ENCODE measurements at regions not wholly inside any gene's neighbourhood (a gene's known extent, or its start where the extent isn't known, plus 50 kb on each side); places are given as distances from the start of the nearest gene placed in this dataset.
A peak's percentile ranks its signal among the peaks of the same experiment; 100 is the strongest.

DNA sequence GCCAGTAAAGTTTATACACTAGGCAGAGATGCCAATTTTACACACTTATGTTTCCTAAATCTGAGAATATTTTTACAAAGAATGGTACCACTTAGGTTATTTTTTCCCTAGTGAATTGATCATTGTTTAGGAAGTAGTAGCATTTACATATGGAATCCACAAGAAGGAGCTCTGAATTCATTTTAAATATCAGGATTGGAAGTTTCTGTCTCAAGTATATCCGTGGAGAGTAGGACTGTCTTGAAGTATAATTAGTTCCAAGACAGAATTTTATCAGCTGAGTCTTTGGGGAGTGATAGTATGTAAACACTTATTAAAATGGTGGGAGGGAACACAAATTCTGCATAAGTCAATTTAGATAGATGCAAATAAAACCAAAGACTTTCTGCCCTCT is 82.3 kb upstream of the FAM98A start:
- Histone ChIP-seq H3K4me3 (ENCODE audit: low read depth in 1 of 3, low read length in 3 of 3) (no peak overlapping the region), H3K9ac (ENCODE audit: low read depth in 1 of 2, low read length in 2 of 2) (no peak overlapping the region), H3K9me3 (ENCODE audit: control insufficient read depth in 4 of 4, low read length in 3 of 4) (no peaks in the 10 kb centered on the region), H3K27me3 (ENCODE audit: control insufficient read depth in 4 of 4, insufficient read depth in 4 of 4, low read length in 3 of 4) (no peaks in the 10 kb centered on the region), H3K4me1 (ENCODE audit: control insufficient read depth in 4 of 4, insufficient read depth in 4 of 4, low read length in 3 of 4) (no peaks in the 10 kb centered on the region), H3K36me3 (ENCODE audit: control insufficient read depth in 4 of 4, insufficient read depth in 3 of 4, low read depth in 1 of 4, low read length in 3 of 4) (no peaks in the 10 kb centered on the region), H3K27ac (ENCODE audit: low read depth in 1 of 2, low read length in 2 of 2) (no peak overlapping the region)
- WGBS: 4% methylated on average over 1 of the region's 1 CpG
- TF ChIP-seq CTCF (IDR thresholded peaks at IDR 0.05; ENCODE audit: low read depth, low read length, missing input control) (peak; percentile 8), FOXA1 (IDR thresholded peaks at IDR 0.05) (no peak), RAD21 (IDR thresholded peaks at IDR 0.05) (peak; percentile 50 to 54), SP1 (IDR thresholded peaks at IDR 0.05) (no peak)
- TF ChIP-seq, protein P1, sequence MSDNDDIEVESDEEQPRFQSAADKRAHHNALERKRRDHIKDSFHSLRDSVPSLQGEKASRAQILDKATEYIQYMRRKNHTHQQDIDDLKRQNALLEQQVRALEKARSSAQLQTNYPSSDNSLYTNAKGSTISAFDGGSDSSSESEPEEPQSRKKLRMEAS (IDR thresholded peaks at IDR 0.05): no peak
- DNase-seq (ENCODE audit: low spot score): no peak

DNA sequence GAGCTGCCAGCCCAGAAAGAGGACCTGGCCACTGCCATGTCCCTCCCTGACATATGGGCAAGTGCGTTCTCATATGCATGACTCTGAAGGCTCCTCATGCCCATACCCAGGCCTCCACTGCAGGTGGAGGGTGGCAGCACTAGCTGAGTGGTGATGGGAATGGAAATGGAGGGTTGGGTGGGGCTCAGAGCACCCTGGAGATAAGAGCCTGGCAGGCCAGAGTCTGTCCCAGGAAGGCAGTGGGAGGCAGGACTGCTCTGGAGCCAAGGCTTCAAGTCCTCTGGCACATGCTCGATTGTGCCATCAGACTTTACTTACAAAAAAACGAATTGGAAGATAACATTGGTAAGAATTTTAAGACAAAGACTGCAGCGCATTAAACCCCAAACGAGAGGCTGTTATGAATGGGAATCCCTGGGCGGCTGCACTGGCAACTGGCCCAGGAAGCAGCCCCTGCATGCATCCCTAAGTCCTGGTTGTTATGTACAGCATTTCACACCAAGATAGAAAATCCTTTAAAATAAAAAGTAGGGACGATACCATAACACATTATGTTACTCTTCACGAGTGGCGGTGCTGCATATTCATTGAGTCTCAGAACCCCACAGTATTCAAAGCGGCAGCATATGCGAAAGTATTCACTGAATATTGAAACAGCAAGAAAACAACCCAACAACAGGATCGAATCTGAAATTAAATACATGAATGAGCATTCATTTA is 81.7 kb upstream of the FAM98A start:
- no peak for DNase-seq (ENCODE audit: low spot score)
- WGBS: 63% methylated on average over 12 of the region's 12 CpGs
- H3K4me3 ChIP-seq (ENCODE audit: low read depth in 1 of 3, low read length in 3 of 3): no peak overlapping the region
- no peak overlapping the region for H3K27ac ChIP-seq (ENCODE audit: low read depth in 1 of 2, low read length in 2 of 2)
- H3K9me3 ChIP-seq (ENCODE audit: control insufficient read depth in 4 of 4, low read length in 3 of 4): no peaks in the 10 kb centered on the region
- no peak overlapping the region for H3K9ac ChIP-seq (ENCODE audit: low read depth in 1 of 2, low read length in 2 of 2)
- no peak for TF ChIP-seq ZBTB33 (IDR thresholded peaks at IDR 0.05)
- no peak for TF ChIP-seq RXRA (IDR thresholded peaks at IDR 0.05)
- H3K4me1 ChIP-seq (ENCODE audit: control insufficient read depth in 4 of 4, insufficient read depth in 4 of 4, low read length in 3 of 4): no peaks in the 10 kb centered on the region
- H3K27me3 ChIP-seq (ENCODE audit: control insufficient read depth in 4 of 4, insufficient read depth in 4 of 4, low read length in 3 of 4): no peaks in the 10 kb centered on the region
- H3K36me3 ChIP-seq (ENCODE audit: control insufficient read depth in 4 of 4, insufficient read depth in 3 of 4, low read depth in 1 of 4, low read length in 3 of 4): no peaks in the 10 kb centered on the region

DNA sequence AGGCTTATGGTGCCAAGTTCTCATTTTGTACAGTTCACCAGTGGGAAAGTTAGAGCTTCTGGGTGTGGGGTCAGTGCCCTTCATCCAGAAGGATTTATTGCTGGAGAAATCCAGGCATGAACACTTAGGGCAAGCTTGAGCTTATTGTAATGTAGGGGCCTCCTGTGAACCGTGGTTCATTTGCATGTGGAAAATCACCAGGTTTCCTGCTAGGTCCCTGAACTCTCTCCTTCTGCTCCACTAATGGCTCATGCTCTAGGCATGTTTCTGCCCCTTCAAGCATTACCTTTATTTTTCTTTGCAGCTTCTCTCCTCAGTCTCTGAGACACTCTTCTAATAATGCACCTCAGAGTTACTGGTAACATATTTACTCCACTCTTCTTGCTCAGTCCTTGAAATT is 79.3 kb upstream of the FAM98A start:
- Histone ChIP-seq H3K9me3 (ENCODE audit: control insufficient read depth in 4 of 4, low read length in 3 of 4) (no peaks in the 10 kb centered on the region), H3K27ac (ENCODE audit: low read depth in 1 of 2, low read length in 2 of 2) (no peak overlapping the region), H3K4me1 (ENCODE audit: control insufficient read depth in 4 of 4, insufficient read depth in 4 of 4, low read length in 3 of 4) (peaks cover 0 to 7% (median 4%) of the 10 kb centered on the region in 4 donors), H3K4me3 (ENCODE audit: low read depth in 1 of 3, low read length in 3 of 3) (no peak overlapping the region), H3K9ac (ENCODE audit: low read depth in 1 of 2, low read length in 2 of 2) (no peak overlapping the region), H3K27me3 (ENCODE audit: control insufficient read depth in 4 of 4, insufficient read depth in 4 of 4, low read length in 3 of 4) (no peaks in the 10 kb centered on the region), H3K36me3 (ENCODE audit: control insufficient read depth in 4 of 4, insufficient read depth in 3 of 4, low read depth in 1 of 4, low read length in 3 of 4) (no peaks in the 10 kb centered on the region)
- DNase-seq (ENCODE audit: low spot score): no peak
- TF ChIP-seq TAF1 (conservative IDR thresholded peaks at IDR 0.05) (no peak), REST (IDR thresholded peaks at IDR 0.05) (no peak), CTCF (IDR thresholded peaks at IDR 0.05; ENCODE audit: low read depth, low read length, missing input control) (no peak), ZBTB33 (IDR thresholded peaks at IDR 0.05) (no peak), GABPA (IDR thresholded peaks at IDR 0.05 in 1 of 2, conservative IDR thresholded peaks at IDR 0.05 in 1 of 2) (no peak), JUND (IDR thresholded peaks at IDR 0.05) (no peak)
- 27% methylated on average over 1 of the region's 1 CpG for WGBS
